Stimulated activated effector memory CD8-positive, alpha-beta T cell treated with anti-CD3 and anti-CD28 coated beads, Interleukin-12 subunit alpha, Interleukin-12 subunit beta, amount 100 ng/mL, for 72 hours (primary cell): ENCODE measurements at regions not wholly inside any gene's neighbourhood (a gene's known extent, or its start where the extent isn't known, plus 50 kb on each side); places are given as distances from the start of the nearest gene placed in this dataset.

Source experiments
- ATAC-seq: fragments of 150-1000 bp; cut with Tn5 transposase; 2 replicates; pipeline ENCODE4 v1.10.0; 2021
- DNase-seq, 2 donors: peaks; one replicate each; pipeline ENCODE4 v3.0.0; 2021 to 2022; ENCODE audit warnings: low spot score in 2 of 2
- H3K27ac Mint-ChIP-seq: one replicate; pipeline ENCODE4 v1.8.0; 2022; ENCODE audit warnings: mild to moderate bottlenecking, mixed read lengths
- H3K36me3 Mint-ChIP-seq: one replicate; pipeline ENCODE4 v1.8.0; 2022; ENCODE audit warnings: mild to moderate bottlenecking, mixed read lengths
- H3K4me1 Mint-ChIP-seq: one replicate; pipeline ENCODE4 v1.8.0; 2022; ENCODE audit warnings: mixed read lengths
- H3K4me3 Mint-ChIP-seq: one replicate; pipeline ENCODE4 v1.8.0; 2022; ENCODE audit warnings: mild to moderate bottlenecking, mixed read lengths
- H3K9me3 Mint-ChIP-seq: one replicate; pipeline ENCODE4 v1.8.0; 2022; ENCODE audit warnings: mixed read lengths

- Mint-ChIP-seq H3K27ac (no peak overlapping the region), H3K36me3 (no peaks in the 10 kb centered on the region), H3K4me1 (peaks cover 13% of the 10 kb centered on the region), H3K9me3 (no peaks in the 10 kb centered on the region), H3K4me3 (no peak overlapping the region)
- ATAC-seq (no peak), DNase-seq (peak in 1 of 2 donors; percentile 8)
Measured at GRCh38 chr1:55374801-55375616, 159.8 kb upstream of the USP24 start.

DNA sequence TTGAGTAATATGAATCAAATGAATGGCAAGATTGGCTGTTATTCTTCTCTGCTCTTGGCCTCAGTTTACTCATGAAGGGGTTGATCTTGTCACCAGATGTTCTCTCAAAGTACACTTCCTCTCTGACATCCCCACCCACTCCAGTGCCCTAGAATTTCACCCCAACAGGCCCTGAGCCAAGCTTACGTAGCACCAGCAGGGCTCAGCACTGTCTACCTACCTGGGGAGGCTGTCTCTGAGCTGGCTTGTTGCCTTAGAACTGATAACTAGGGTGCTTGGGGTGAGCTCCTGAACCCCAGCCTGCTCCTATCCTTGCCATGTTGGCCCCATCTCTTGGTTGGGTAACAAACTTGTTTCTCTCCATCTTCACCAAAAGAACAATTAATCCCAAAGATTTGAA, 159.1 kb upstream of the USP24 start:
- no peaks in the 10 kb centered on the region for H3K36me3 Mint-ChIP-seq
- no peak overlapping the region for H3K4me3 Mint-ChIP-seq
- no peak overlapping the region for H3K27ac Mint-ChIP-seq
- ATAC-seq (no peak), DNase-seq (peak in 1 of 2 donors; percentile 34)
- no peaks in the 10 kb centered on the region for H3K9me3 Mint-ChIP-seq
- peaks cover 9% of the 10 kb centered on the region for H3K4me1 Mint-ChIP-seq

DNA sequence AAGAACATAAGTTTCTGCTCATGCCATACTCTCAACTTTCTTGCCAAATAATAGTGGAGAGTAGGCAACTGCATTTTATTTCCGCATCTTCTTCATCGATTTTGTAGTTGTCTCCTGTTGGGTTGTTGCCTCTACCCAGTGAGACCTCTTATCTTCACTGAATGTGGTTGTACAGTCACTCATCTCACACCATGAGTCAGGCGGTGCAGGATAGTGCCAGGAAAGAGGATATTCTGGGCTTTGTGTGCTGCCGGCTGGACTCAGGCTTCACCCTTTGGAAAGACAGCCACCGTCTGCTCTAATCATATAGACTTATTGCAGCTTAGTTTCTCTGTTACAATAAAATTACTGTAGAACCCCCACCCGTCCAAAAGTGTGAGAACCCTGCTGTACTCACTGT, 154.3 kb upstream of the USP24 start:
- DNase-seq (no peak), ATAC-seq (no peak)
- H3K4me3 Mint-ChIP-seq = no peak overlapping the region
- no peak overlapping the region for H3K27ac Mint-ChIP-seq
- H3K9me3 Mint-ChIP-seq = no peaks in the 10 kb centered on the region
- H3K36me3 Mint-ChIP-seq = no peaks in the 10 kb centered on the region
- no peaks in the 10 kb centered on the region for H3K4me1 Mint-ChIP-seq

DNA sequence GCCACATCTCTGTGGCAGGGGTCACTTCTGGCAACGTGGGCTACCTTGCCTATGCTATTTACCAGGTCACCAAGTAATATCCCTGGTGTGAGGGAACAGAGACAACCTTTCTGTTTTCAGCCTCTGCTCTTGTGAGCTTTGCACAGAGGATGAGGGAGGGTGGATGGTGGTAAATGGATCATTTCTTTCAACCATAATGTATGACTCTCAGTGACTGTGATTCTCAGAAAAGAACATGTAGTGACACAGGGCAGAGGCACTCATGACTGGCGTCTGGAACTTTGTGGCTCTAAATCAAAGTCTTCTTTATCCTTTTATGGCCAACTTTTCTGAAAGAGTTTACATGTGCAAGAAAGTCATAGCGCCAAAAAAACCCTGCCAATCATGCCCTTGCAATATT, 153.5 kb upstream of the USP24 start:
- Mint-ChIP-seq H3K36me3 (no peaks in the 10 kb centered on the region), H3K4me3 (no peak overlapping the region), H3K9me3 (no peaks in the 10 kb centered on the region), H3K4me1 (peaks cover 7% of the 10 kb centered on the region), H3K27ac (no peak overlapping the region)
- DNase-seq = peak in 1 of 2 donors; percentile 17
- peak; percentile 68 for ATAC-seq

GRCh38 chr1:55367273-55367672, 152.1 kb upstream of the USP24 start:
- peaks cover 19% of the 10 kb centered on the region for H3K4me1 Mint-ChIP-seq
- no peak overlapping the region for H3K4me3 Mint-ChIP-seq

DNA sequence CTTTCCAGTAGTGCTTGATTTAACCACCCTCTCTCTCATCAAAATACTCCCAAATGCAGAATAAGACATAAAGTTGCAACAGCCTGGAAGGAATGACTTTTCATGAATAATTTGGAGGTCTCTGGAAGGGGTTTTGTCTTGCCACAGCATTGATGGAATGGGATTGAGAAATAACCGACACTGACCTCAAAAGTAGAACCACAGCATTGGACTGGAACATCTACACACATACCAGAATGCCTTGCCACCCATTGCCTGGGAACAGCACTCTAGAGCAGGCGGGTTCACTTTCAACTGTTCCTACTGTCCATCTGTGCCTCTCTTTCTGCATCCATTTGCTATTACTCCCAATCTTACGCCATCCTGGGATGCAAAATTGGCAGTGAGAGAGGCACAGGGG, 149.1 kb upstream of the USP24 start:
- no peak overlapping the region for H3K4me3 Mint-ChIP-seq
- DNase-seq = no peak
- peaks cover 19% of the 10 kb centered on the region for H3K4me1 Mint-ChIP-seq
- no peak for ATAC-seq
- no peaks in the 10 kb centered on the region for H3K9me3 Mint-ChIP-seq
- no peaks in the 10 kb centered on the region for H3K36me3 Mint-ChIP-seq
- no peak overlapping the region for H3K27ac Mint-ChIP-seq

More at GRCh38 chr1:55367273-55367672, 152.1 kb upstream of the USP24 start:
- Mint-ChIP-seq H3K9me3 (no peaks in the 10 kb centered on the region), H3K36me3 (no peaks in the 10 kb centered on the region), H3K27ac (no peak overlapping the region)
- DNase-seq = no peak
- ATAC-seq = no peak

GRCh38 chr1:55363268-55363667, 148.1 kb upstream of the USP24 start:
- Mint-ChIP-seq H3K9me3 (no peaks in the 10 kb centered on the region), H3K4me3 (peak overlapping the region; percentile 26), H3K36me3 (no peaks in the 10 kb centered on the region), H3K4me1 (peaks cover 19% of the 10 kb centered on the region), H3K27ac (peak overlapping the region; percentile 20)
- DNase-seq (no peak), ATAC-seq (peak; percentile 91)

DNA sequence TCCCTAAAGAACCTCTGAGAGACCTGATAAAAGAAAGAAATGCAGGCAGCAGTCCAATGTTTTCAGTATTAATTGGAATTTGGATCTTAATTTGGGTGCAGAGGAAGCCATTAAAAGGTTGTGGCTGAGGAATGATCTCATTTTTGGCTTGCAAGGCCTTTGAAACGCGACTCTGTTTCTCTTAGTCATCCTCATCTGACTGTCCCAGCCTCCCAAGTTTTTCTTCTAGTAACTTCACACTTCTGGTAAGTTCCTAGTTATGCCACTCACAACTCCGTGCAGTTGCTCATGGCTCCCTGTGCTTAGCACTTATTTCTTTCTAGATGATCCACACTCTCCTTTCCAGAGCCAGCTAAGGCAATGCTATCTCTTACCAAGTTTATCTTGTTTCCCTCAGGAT, 147.4 kb upstream of the USP24 start:
- ATAC-seq (peak; percentile 64), DNase-seq (no peak)
- Mint-ChIP-seq H3K4me3 (peak overlapping the region; percentile 26), H3K36me3 (no peaks in the 10 kb centered on the region), H3K9me3 (no peaks in the 10 kb centered on the region), H3K4me1 (peaks cover 19% of the 10 kb centered on the region), H3K27ac (peak overlapping the region; percentile 20)

GRCh38 chr1:55359611-55360010, 144.4 kb upstream of the USP24 start:
- Mint-ChIP-seq H3K36me3 (no peaks in the 10 kb centered on the region), H3K4me3 (no peak overlapping the region), H3K27ac (no peak overlapping the region), H3K4me1 (peaks cover 19% of the 10 kb centered on the region), H3K9me3 (no peaks in the 10 kb centered on the region)
- no peak for DNase-seq
- no peak for ATAC-seq

DNA sequence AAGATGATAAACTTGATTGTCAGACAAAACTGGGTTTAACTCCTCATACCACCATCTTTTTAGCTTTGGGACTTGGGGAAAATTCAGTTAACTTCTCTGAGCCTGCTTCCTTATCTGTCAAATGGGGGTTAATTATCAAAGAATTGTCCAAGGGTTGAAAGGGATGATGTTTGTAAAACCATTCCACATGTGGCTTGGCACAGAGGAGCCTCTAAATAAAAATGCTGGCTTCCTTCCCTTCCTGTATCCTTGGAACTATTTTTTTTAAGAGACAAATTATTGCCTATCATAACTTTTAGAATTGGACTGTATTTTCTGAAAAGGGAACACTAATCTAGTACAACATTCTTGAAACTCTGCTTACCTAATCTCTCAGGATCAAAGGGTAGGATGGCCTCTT, 143.4 kb upstream of the USP24 start:
- Mint-ChIP-seq H3K4me1 (peaks cover 10% of the 10 kb centered on the region), H3K27ac (no peak overlapping the region), H3K36me3 (no peaks in the 10 kb centered on the region), H3K4me3 (no peak overlapping the region), H3K9me3 (no peaks in the 10 kb centered on the region)
- DNase-seq = no peak
- no peak for ATAC-seq

- H3K4me1 Mint-ChIP-seq = no peaks in the 10 kb centered on the region
- no peak for ATAC-seq
- no peaks in the 10 kb centered on the region for H3K9me3 Mint-ChIP-seq
Measured at GRCh38 chr1:55355549-55355948, 140.4 kb upstream of the USP24 start.

GRCh38 chr1:55353707-55354620, 138.8 kb upstream of the USP24 start:
- ATAC-seq = no peak
- no peak for DNase-seq
- no peak overlapping the region for H3K27ac Mint-ChIP-seq
- H3K36me3 Mint-ChIP-seq = no peaks in the 10 kb centered on the region
- H3K4me1 Mint-ChIP-seq = no peaks in the 10 kb centered on the region
- H3K4me3 Mint-ChIP-seq = no peak overlapping the region
- no peaks in the 10 kb centered on the region for H3K9me3 Mint-ChIP-seq

More at GRCh38 chr1:55355549-55355948, 140.4 kb upstream of the USP24 start:
- Mint-ChIP-seq H3K36me3 (no peaks in the 10 kb centered on the region), H3K4me3 (no peak overlapping the region), H3K27ac (no peak overlapping the region)
- DNase-seq = no peak

- Mint-ChIP-seq H3K4me3 (no peak overlapping the region), H3K36me3 (no peaks in the 10 kb centered on the region), H3K27ac (no peak overlapping the region), H3K4me1 (no peaks in the 10 kb centered on the region), H3K9me3 (no peaks in the 10 kb centered on the region)
- no peak for ATAC-seq
- no peak for DNase-seq
Measured at GRCh38 chr1:55352811-55353180, 137.6 kb upstream of the USP24 start.

- Mint-ChIP-seq H3K4me1 (no peaks in the 10 kb centered on the region), H3K27ac (no peak overlapping the region), H3K9me3 (no peaks in the 10 kb centered on the region), H3K36me3 (no peaks in the 10 kb centered on the region), H3K4me3 (no peak overlapping the region)
- ATAC-seq = no peak
- DNase-seq = no peak
Measured at GRCh38 chr1:55352080-55352810, 137.1 kb upstream of the USP24 start.

- DNase-seq = no peak
- no peaks in the 10 kb centered on the region for H3K4me1 Mint-ChIP-seq
- no peaks in the 10 kb centered on the region for H3K9me3 Mint-ChIP-seq
- H3K36me3 Mint-ChIP-seq = no peaks in the 10 kb centered on the region
- ATAC-seq = no peak
- no peak overlapping the region for H3K27ac Mint-ChIP-seq
- no peak overlapping the region for H3K4me3 Mint-ChIP-seq
Measured at GRCh38 chr1:55348356-55348755, 133.2 kb upstream of the USP24 start.
